Body of pancreas (tissue), 4 donors: ENCODE measurements at regions not wholly inside any gene's neighbourhood (a gene's known extent, or its start where the extent isn't known, plus 50 kb on each side); places are given as distances from the start of the nearest gene placed in this dataset.

Source experiments
- POLR2A ChIP-seq, 3 donors: fragments of 450-650 bp; IDR thresholded peaks; one replicate each; pipeline ENCODE4 v1.6.1; 2016; ENCODE audit warnings: antibody characterized with exemption in 3 of 3, mild to moderate bottlenecking in 2 of 3
- TF ChIP-seq, protein P1 (sequence below), 7 experiments: fragments of 450-650 bp in 4 of 7; fragments of 200-600 bp in 3 of 7; sonication (generic) in 3 of 7; IDR thresholded peaks; one replicate each; pipeline ENCODE4 v1.5.1; 2016 to 2019; ENCODE audit warnings: antibody characterized with exemption in 7 of 7

DNA sequence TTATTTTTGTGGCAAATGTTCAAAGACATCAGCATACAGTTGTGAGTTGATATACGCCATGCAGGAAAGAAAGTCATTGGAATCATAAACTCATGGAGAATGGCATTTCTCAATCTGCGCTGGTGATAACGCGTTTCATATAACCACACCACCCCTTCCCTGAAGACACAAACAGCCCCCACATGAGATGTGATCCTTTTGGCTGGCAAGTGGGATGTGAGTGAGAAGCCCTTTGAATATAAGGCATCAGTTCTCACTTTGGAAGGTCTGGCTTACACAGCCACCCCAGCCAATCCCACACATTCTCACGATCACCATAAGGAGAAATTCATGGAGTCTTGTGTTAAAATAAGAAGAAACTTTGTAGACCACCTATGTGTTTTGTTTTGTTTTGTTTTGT lies 725.0 kb downstream of the PRELID2 start:
- TF ChIP-seq POLR2A (IDR thresholded peaks at IDR 0.05): no peak
- TF ChIP-seq, protein P1, sequence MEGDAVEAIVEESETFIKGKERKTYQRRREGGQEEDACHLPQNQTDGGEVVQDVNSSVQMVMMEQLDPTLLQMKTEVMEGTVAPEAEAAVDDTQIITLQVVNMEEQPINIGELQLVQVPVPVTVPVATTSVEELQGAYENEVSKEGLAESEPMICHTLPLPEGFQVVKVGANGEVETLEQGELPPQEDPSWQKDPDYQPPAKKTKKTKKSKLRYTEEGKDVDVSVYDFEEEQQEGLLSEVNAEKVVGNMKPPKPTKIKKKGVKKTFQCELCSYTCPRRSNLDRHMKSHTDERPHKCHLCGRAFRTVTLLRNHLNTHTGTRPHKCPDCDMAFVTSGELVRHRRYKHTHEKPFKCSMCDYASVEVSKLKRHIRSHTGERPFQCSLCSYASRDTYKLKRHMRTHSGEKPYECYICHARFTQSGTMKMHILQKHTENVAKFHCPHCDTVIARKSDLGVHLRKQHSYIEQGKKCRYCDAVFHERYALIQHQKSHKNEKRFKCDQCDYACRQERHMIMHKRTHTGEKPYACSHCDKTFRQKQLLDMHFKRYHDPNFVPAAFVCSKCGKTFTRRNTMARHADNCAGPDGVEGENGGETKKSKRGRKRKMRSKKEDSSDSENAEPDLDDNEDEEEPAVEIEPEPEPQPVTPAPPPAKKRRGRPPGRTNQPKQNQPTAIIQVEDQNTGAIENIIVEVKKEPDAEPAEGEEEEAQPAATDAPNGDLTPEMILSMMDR (IDR thresholded peaks at IDR 0.05): no peak
